ENCODE measurements at regions not wholly inside any gene's neighbourhood (a gene's known extent, or its start where the extent isn't known, plus 50 kb on each side); places are given as distances from the start of the nearest gene placed in this dataset.
"Not testable (repeated sequence)": the region's sequence is repeated elsewhere in the genome, so short reads cannot be mapped to it uniquely, and the experiment has no call there.

- no peak overlapping the region for H3K4me3 ChIP-seq (ENCODE audit: low read depth, low read length)
- no peaks in the 10 kb centered on the region for H3K4me1 ChIP-seq (ENCODE audit: insufficient read depth)
- WGBS: 84% methylated on average over 3 of the region's 3 CpGs
- no peak for DNase-seq (ENCODE audit: extremely low spot score)
- H3K36me3 ChIP-seq (ENCODE audit: insufficient read depth): no peaks in the 10 kb centered on the region
- H3K27ac ChIP-seq (ENCODE audit: low read depth): no peak overlapping the region
Observed at GRCh38 chr7:112995059-112995824, 91.4 kb downstream of the GPR85 start.

- 96% methylated on average over 3 of the region's 3 CpGs for WGBS
- no peaks in the 10 kb centered on the region for H3K36me3 ChIP-seq (ENCODE audit: insufficient read depth)
- H3K4me1 ChIP-seq (ENCODE audit: insufficient read depth): no peaks in the 10 kb centered on the region
- DNase-seq (ENCODE audit: extremely low spot score): no peak
- H3K27ac ChIP-seq (ENCODE audit: low read depth): no peak overlapping the region
- H3K4me3 ChIP-seq (ENCODE audit: low read depth, low read length): no peak overlapping the region
Observed at GRCh38 chr7:112994656-112995055, 92.0 kb downstream of the GPR85 start.

GRCh38 chr7:112990624-112991023 lies 96.0 kb downstream of the GPR85 start:
- Histone ChIP-seq H3K4me1 (ENCODE audit: insufficient read depth) (no peaks in the 10 kb centered on the region), H3K36me3 (ENCODE audit: insufficient read depth) (no peaks in the 10 kb centered on the region), H3K4me3 (ENCODE audit: low read depth, low read length) (no peak overlapping the region), H3K27ac (ENCODE audit: low read depth) (no peak overlapping the region)
- WGBS: 64% methylated on average over 2 of the region's 2 CpGs
- no peak for DNase-seq (ENCODE audit: extremely low spot score)

GRCh38 chr7:112989531-112989930 lies 97.1 kb downstream of the GPR85 start:
- no peaks in the 10 kb centered on the region for H3K36me3 ChIP-seq (ENCODE audit: insufficient read depth)
- no peak for DNase-seq (ENCODE audit: extremely low spot score)
- no peaks in the 10 kb centered on the region for H3K4me1 ChIP-seq (ENCODE audit: insufficient read depth)
- H3K27ac ChIP-seq (ENCODE audit: low read depth): no peak overlapping the region
- H3K4me3 ChIP-seq (ENCODE audit: low read depth, low read length): no peak overlapping the region

GRCh38 chr7:112987171-112987570 lies 99.5 kb downstream of the GPR85 start:
- DNase-seq (ENCODE audit: extremely low spot score): no peak
- Histone ChIP-seq H3K4me3 (ENCODE audit: low read depth, low read length) (no peak overlapping the region), H3K27ac (ENCODE audit: low read depth) (no peak overlapping the region), H3K36me3 (ENCODE audit: insufficient read depth) (no peaks in the 10 kb centered on the region), H3K4me1 (ENCODE audit: insufficient read depth) (no peaks in the 10 kb centered on the region)
- 80% methylated on average over 1 of the region's 1 CpG for WGBS

- Histone ChIP-seq H3K27ac (ENCODE audit: low read depth) (no peak overlapping the region), H3K4me1 (ENCODE audit: insufficient read depth) (no peaks in the 10 kb centered on the region), H3K36me3 (ENCODE audit: insufficient read depth) (no peaks in the 10 kb centered on the region), H3K4me3 (ENCODE audit: low read depth, low read length) (no peak overlapping the region)
- 46% methylated on average over 3 of the region's 3 CpGs for WGBS
- DNase-seq (ENCODE audit: extremely low spot score): no peak
Observed at GRCh38 chr7:112986256-112987031, 100.2 kb downstream of the GPR85 start.

- no peak for DNase-seq (ENCODE audit: extremely low spot score)
- Histone ChIP-seq H3K27ac (ENCODE audit: low read depth) (no peak overlapping the region), H3K36me3 (ENCODE audit: insufficient read depth) (no peaks in the 10 kb centered on the region), H3K4me1 (ENCODE audit: insufficient read depth) (no peaks in the 10 kb centered on the region), H3K4me3 (ENCODE audit: low read depth, low read length) (no peak overlapping the region)
- WGBS: 31% methylated on average over 9 of the region's 9 CpGs
Observed at GRCh38 chr7:112985377-112985987, 101.1 kb downstream of the GPR85 start.

GRCh38 chr7:112982441-112983063 lies 104.1 kb downstream of the GPR85 start:
- 49% methylated on average over 1 of the region's 1 CpG for whole genome bisulfite sequencing
- Histone ChIP-seq H3K36me3 (ENCODE audit: insufficient read depth) (no peaks in the 10 kb centered on the region), H3K27ac (ENCODE audit: low read depth) (no peak overlapping the region), H3K4me1 (ENCODE audit: insufficient read depth) (no peaks in the 10 kb centered on the region), H3K4me3 (ENCODE audit: low read depth, low read length) (no peak overlapping the region)
- DNase-seq (ENCODE audit: extremely low spot score): no peak

GRCh38 chr7:112981966-112982365 lies 104.7 kb downstream of the GPR85 start:
- WGBS: 86% methylated on average over 1 of the region's 1 CpG
- no peak for DNase-seq (ENCODE audit: extremely low spot score)
- H3K4me1 ChIP-seq (ENCODE audit: insufficient read depth): no peaks in the 10 kb centered on the region
- H3K36me3 ChIP-seq (ENCODE audit: insufficient read depth): no peaks in the 10 kb centered on the region
- no peak overlapping the region for H3K4me3 ChIP-seq (ENCODE audit: low read depth, low read length)
- no peak overlapping the region for H3K27ac ChIP-seq (ENCODE audit: low read depth)

GRCh38 chr7:112979055-112979454 lies 107.6 kb downstream of the GPR85 start:
- H3K36me3 ChIP-seq (ENCODE audit: insufficient read depth); H3K4me3 ChIP-seq (ENCODE audit: low read depth, low read length); H3K4me1 ChIP-seq (ENCODE audit: insufficient read depth); DNase-seq (ENCODE audit: extremely low spot score); H3K27ac ChIP-seq (ENCODE audit: low read depth): not testable (repeated sequence)
- 84% methylated on average over 2 of the region's 3 CpGs for WGBS

- H3K36me3 ChIP-seq (ENCODE audit: insufficient read depth); H3K27ac ChIP-seq (ENCODE audit: low read depth); H3K4me3 ChIP-seq (ENCODE audit: low read depth, low read length); DNase-seq (ENCODE audit: extremely low spot score); H3K4me1 ChIP-seq (ENCODE audit: insufficient read depth): not testable (repeated sequence)
- WGBS: 38% methylated on average over 6 of the region's 8 CpGs
Observed at GRCh38 chr7:112977244-112977955, 109.2 kb downstream of the GPR85 start.

GRCh38 chr7:112970771-112971170 lies 115.9 kb downstream of the GPR85 start:
- Histone ChIP-seq H3K4me3 (ENCODE audit: low read depth, low read length) (no peak overlapping the region), H3K4me1 (ENCODE audit: insufficient read depth) (no peaks in the 10 kb centered on the region), H3K27ac (ENCODE audit: low read depth) (no peak overlapping the region), H3K36me3 (ENCODE audit: insufficient read depth) (no peaks in the 10 kb centered on the region)
- no peak for DNase-seq (ENCODE audit: extremely low spot score)

- no peak overlapping the region for H3K4me3 ChIP-seq (ENCODE audit: low read depth, low read length)
- H3K36me3 ChIP-seq (ENCODE audit: insufficient read depth): no peaks in the 10 kb centered on the region
- no peaks in the 10 kb centered on the region for H3K4me1 ChIP-seq (ENCODE audit: insufficient read depth)
- DNase-seq (ENCODE audit: extremely low spot score): no peak
- WGBS: 79% methylated on average over 1 of the region's 1 CpG
- H3K27ac ChIP-seq (ENCODE audit: low read depth): no peak overlapping the region
Observed at GRCh38 chr7:112969946-112970345, 116.7 kb downstream of the GPR85 start.

All from urinary bladder (tissue), 3 donors.